ENCODE measurements at regions not wholly inside any gene's neighbourhood (a gene's known extent, or its start where the extent isn't known, plus 50 kb on each side); places are given as distances from the start of the nearest gene placed in this dataset.
"Not testable (repeated sequence)": the region's sequence is repeated elsewhere in the genome, so short reads cannot be mapped to it uniquely, and the experiment has no call there.

GRCh38 chr13:68892596-68892995 is 1215.0 kb upstream of the ATXN8OS start:
- not testable (repeated sequence) for TF ChIP-seq CTCF (IDR thresholded peaks at IDR 0.05; ENCODE audit: low read depth, low read length, poor library complexity, severe bottlenecking); EZH2phosphoT487 (IDR thresholded peaks at IDR 0.05; ENCODE audit: borderline replicate concordance, low read length)

Measured in DOHH2 (cell line).